ENCODE measurements at regions not wholly inside any gene's neighbourhood (a gene's known extent, or its start where the extent isn't known, plus 50 kb on each side); places are given as distances from the start of the nearest gene placed in this dataset.

DNA sequence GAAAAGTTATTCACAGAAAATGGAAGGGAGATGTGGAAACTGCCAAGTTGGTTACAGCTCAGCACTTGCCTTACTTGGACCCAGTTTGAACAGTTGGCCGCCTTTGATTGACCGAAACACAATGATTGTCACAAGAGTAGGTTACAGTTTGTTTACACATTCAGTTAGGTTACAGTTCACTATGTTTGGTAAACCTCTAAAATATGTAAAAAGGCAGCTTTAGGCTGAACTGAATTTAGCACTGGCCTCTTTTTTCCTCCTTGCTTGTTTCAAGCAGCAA lies 116.2 kb downstream of the OLIG3 start:
- Histone ChIP-seq H3K9me3 (ENCODE audit: severe bottlenecking) (no peaks in the 10 kb centered on the region), H3K36me3 (no peaks in the 10 kb centered on the region), H3K4me3 (ENCODE audit: low read depth, low read length) (no peak overlapping the region), H3K27me3 (ENCODE audit: insufficient read depth, low read depth, severe bottlenecking) (no peaks in the 10 kb centered on the region), H3K27ac (no peak overlapping the region)
- TF ChIP-seq, protein P1, sequence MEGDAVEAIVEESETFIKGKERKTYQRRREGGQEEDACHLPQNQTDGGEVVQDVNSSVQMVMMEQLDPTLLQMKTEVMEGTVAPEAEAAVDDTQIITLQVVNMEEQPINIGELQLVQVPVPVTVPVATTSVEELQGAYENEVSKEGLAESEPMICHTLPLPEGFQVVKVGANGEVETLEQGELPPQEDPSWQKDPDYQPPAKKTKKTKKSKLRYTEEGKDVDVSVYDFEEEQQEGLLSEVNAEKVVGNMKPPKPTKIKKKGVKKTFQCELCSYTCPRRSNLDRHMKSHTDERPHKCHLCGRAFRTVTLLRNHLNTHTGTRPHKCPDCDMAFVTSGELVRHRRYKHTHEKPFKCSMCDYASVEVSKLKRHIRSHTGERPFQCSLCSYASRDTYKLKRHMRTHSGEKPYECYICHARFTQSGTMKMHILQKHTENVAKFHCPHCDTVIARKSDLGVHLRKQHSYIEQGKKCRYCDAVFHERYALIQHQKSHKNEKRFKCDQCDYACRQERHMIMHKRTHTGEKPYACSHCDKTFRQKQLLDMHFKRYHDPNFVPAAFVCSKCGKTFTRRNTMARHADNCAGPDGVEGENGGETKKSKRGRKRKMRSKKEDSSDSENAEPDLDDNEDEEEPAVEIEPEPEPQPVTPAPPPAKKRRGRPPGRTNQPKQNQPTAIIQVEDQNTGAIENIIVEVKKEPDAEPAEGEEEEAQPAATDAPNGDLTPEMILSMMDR (IDR thresholded peaks at IDR 0.05; ENCODE audit: low read depth, low read length), result no peak
- no peak for DNase-seq

DNA sequence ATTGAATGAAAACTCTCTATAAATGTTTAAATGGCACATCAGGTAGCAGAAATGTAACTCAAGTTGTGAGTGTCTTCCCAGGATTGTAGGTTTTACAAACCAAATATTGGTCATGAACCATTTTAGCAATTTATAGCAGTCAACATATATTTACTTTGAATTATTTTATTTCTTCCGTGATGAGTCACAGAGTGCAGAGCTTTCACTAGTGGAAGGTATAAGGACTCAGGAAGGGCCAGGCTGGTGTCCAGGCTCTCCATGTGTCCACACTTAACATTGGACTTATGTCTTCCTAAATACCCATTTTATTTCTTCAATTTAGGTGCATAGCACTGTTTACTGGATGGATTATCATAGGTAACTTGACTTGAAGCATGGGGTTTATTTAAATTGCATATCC lies 120.9 kb downstream of the OLIG3 start:
- H3K36me3 ChIP-seq, result no peaks in the 10 kb centered on the region
- DNase-seq, result no peak
- TF ChIP-seq, protein P1 (IDR thresholded peaks at IDR 0.05; ENCODE audit: low read depth, low read length), result no peak
- H3K4me3 ChIP-seq (ENCODE audit: low read depth, low read length), result no peak overlapping the region
- H3K9me3 ChIP-seq (ENCODE audit: severe bottlenecking), result no peaks in the 10 kb centered on the region
- no peak overlapping the region for H3K27ac ChIP-seq
- H3K27me3 ChIP-seq (ENCODE audit: insufficient read depth, low read depth, severe bottlenecking), result no peaks in the 10 kb centered on the region

DNA sequence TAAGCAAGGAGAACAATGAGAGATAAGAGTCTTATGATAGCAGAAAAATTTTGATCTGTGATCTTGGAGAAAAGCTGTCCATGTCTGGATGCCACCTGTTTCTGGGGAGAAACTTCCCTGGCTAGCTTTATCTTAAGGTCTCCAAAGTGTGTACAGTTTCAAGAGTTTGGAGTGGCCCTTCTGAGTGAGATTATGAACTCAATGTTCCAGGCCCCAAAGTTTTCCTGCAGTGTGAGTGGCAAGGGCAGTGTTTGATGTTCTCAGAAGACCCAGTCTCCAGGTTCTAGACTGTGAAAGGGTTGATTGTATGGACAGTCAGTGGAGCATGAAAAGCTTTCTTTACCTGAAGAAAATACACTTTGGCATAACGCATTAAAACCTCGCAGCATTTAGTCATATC lies 121.7 kb downstream of the OLIG3 start:
- Histone ChIP-seq H3K36me3 (no peaks in the 10 kb centered on the region), H3K27ac (no peak overlapping the region), H3K9me3 (ENCODE audit: severe bottlenecking) (no peaks in the 10 kb centered on the region), H3K27me3 (ENCODE audit: insufficient read depth, low read depth, severe bottlenecking) (no peaks in the 10 kb centered on the region), H3K4me3 (ENCODE audit: low read depth, low read length) (no peak overlapping the region)
- TF ChIP-seq, protein P1 (IDR thresholded peaks at IDR 0.05; ENCODE audit: low read depth, low read length), result no peak
- no peak for DNase-seq

DNA sequence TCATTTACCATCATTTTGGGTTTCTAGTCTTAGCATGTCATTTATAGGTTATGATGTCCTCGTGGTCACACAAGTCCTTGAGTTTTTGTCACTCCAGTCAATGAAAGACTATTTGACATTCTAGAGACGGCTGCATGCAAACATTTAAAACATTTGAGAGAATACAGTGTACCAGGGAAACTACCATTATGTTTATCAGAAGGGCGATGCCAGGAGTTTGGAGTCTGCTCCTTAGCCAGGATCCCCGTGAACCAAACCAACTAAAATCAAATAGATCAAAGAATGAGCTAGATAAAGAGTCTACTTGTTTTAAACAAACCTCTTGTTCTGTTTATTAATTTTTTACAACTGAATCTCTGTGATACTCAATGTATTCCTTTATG lies 122.6 kb downstream of the OLIG3 start:
- TF ChIP-seq, protein P1 (IDR thresholded peaks at IDR 0.05; ENCODE audit: low read depth, low read length), result no peak

DNA sequence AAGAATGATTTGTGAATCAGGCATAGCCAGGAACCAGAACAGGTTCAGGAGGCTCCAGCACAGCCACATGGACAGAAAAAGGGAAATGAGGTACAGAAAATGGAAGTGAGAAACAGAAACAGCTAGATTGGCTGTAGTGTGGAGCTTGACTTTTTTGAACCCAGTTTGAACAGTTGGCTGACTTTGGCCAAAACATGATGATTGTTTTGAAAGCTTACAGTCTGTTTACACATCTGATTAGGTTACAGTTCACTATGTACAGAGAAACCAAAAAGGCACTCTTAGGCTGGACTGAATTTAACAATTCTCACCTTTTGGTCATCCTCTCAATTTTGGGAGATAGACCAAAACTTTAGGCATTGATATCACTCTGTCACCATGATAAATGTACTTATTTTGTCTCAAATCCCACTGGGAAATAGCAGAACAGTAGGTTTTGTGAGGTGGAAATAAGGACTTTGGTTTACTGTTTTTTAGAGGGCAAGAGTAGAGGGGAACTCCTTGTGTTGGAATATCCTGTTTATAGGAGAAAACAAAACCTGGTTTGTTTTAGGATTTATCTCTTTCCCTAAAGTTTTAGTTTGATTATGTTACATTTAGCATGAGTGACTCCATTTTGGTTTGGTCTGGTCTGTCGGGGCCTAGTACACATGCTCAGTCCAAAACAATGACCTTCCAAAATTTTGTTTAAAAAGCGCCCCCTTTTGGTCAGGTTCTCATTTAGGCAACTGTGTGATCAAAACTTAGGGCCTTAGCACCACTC lies 123.1 kb downstream of the OLIG3 start:
- TF ChIP-seq, protein P1 (IDR thresholded peaks at IDR 0.05; ENCODE audit: low read depth, low read length), result no peak
- no peak overlapping the region for H3K4me3 ChIP-seq (ENCODE audit: low read depth, low read length)
- H3K9me3 ChIP-seq (ENCODE audit: severe bottlenecking), result no peaks in the 10 kb centered on the region
- H3K36me3 ChIP-seq, result no peaks in the 10 kb centered on the region
- H3K27me3 ChIP-seq (ENCODE audit: insufficient read depth, low read depth, severe bottlenecking), result no peaks in the 10 kb centered on the region
- DNase-seq, result no peak
- no peak overlapping the region for H3K27ac ChIP-seq

More for the DNA sequence above, 122.6 kb downstream of the OLIG3 start:
- Histone ChIP-seq H3K4me3 (ENCODE audit: low read depth, low read length) (no peak overlapping the region), H3K9me3 (ENCODE audit: severe bottlenecking) (no peaks in the 10 kb centered on the region), H3K36me3 (no peaks in the 10 kb centered on the region), H3K27ac (no peak overlapping the region), H3K27me3 (ENCODE audit: insufficient read depth, low read depth, severe bottlenecking) (no peaks in the 10 kb centered on the region)
- DNase-seq, result no peak

DNA sequence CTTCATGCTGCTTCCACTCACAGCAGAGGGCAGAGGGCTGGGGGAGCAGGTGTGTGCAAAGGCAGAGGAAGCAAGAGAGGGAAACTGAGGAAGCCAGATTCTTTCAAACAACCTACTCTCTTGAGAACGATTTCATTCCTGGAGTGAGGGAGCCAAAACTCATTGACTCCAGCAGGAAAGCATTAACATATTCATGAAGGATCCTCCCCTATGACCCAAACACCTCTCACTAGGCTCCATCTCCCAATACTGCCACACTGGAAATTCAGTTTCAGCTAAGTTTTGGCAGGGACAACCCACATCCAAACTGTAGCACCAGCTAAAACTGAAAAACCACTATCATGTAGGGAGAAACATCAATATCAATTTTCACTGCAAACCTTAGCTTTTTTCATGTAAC lies 125.1 kb downstream of the OLIG3 start:
- TF ChIP-seq, protein P1 (IDR thresholded peaks at IDR 0.05; ENCODE audit: low read depth, low read length), result no peak

More for the DNA sequence above, 125.1 kb downstream of the OLIG3 start:
- Histone ChIP-seq H3K4me3 (ENCODE audit: low read depth, low read length) (no peak overlapping the region), H3K36me3 (no peaks in the 10 kb centered on the region), H3K27ac (no peak overlapping the region), H3K9me3 (ENCODE audit: severe bottlenecking) (no peaks in the 10 kb centered on the region), H3K27me3 (ENCODE audit: insufficient read depth, low read depth, severe bottlenecking) (no peaks in the 10 kb centered on the region)
- no peak for DNase-seq
